ENCODE measurements at regions not wholly inside any gene's neighbourhood (a gene's known extent, or its start where the extent isn't known, plus 50 kb on each side); places are given as distances from the start of the nearest gene placed in this dataset.

- DNase-seq = no peak
- intact Hi-C loops (cut with micrococcal nuclease) = no loop called here
- peaks cover 14% of the 10 kb centered on the region for H3K27me3 Mint-ChIP-seq
- no peaks in the 10 kb centered on the region for H3K9me3 Mint-ChIP-seq
- H3K27ac Mint-ChIP-seq = no peak overlapping the region
- no peaks in the 10 kb centered on the region for H3K36me3 Mint-ChIP-seq (ENCODE audit: low read depth)
- H3K4me3 Mint-ChIP-seq = no peak overlapping the region
- no peaks in the 10 kb centered on the region for H3K4me1 Mint-ChIP-seq
Measured at GRCh38 chr12:97316321-97316720, 146.3 kb upstream of the RMST start.

GRCh38 chr12:97321621-97322020 is 141.0 kb upstream of the RMST start:
- H3K27me3 Mint-ChIP-seq = peaks cover 14% of the 10 kb centered on the region
- H3K36me3 Mint-ChIP-seq (ENCODE audit: low read depth) = no peaks in the 10 kb centered on the region
- no peaks in the 10 kb centered on the region for H3K9me3 Mint-ChIP-seq
- intact Hi-C loops (cut with micrococcal nuclease) = no loop called here
- no peak overlapping the region for H3K4me3 Mint-ChIP-seq
- no peak overlapping the region for H3K27ac Mint-ChIP-seq
- no peak for DNase-seq
- no peaks in the 10 kb centered on the region for H3K4me1 Mint-ChIP-seq

GRCh38 chr12:97322388-97322787 is 140.2 kb upstream of the RMST start:
- Mint-ChIP-seq H3K9me3 (no peaks in the 10 kb centered on the region), H3K27me3 (peaks cover 9% of the 10 kb centered on the region), H3K27ac (no peak overlapping the region), H3K4me3 (no peak overlapping the region), H3K4me1 (no peaks in the 10 kb centered on the region), H3K36me3 (ENCODE audit: low read depth) (no peaks in the 10 kb centered on the region)
- intact Hi-C loops (cut with micrococcal nuclease) = no loop called here
- no peak for DNase-seq

- no peaks in the 10 kb centered on the region for H3K36me3 Mint-ChIP-seq (ENCODE audit: low read depth)
- intact Hi-C loops (cut with micrococcal nuclease) = no loop called here
- peaks cover 9% of the 10 kb centered on the region for H3K27me3 Mint-ChIP-seq
- H3K4me3 Mint-ChIP-seq = no peak overlapping the region
- no peaks in the 10 kb centered on the region for H3K4me1 Mint-ChIP-seq
- no peak for DNase-seq
- no peaks in the 10 kb centered on the region for H3K9me3 Mint-ChIP-seq
- no peak overlapping the region for H3K27ac Mint-ChIP-seq
Measured at GRCh38 chr12:97323154-97323553, 139.4 kb upstream of the RMST start.

- no peak for DNase-seq
- no peak overlapping the region for H3K27ac Mint-ChIP-seq
- H3K36me3 Mint-ChIP-seq (ENCODE audit: low read depth) = no peaks in the 10 kb centered on the region
- no peaks in the 10 kb centered on the region for H3K4me1 Mint-ChIP-seq
- no peaks in the 10 kb centered on the region for H3K9me3 Mint-ChIP-seq
- H3K27me3 Mint-ChIP-seq = peaks cover 7% of the 10 kb centered on the region
- no peak overlapping the region for H3K4me3 Mint-ChIP-seq
- intact Hi-C loops (cut with micrococcal nuclease) = no loop called here
Measured at GRCh38 chr12:97324471-97324870, 138.1 kb upstream of the RMST start.

GRCh38 chr12:97335115-97335514 is 127.5 kb upstream of the RMST start:
- no peaks in the 10 kb centered on the region for H3K9me3 Mint-ChIP-seq

GRCh38 chr12:97336900-97337751 is 125.5 kb upstream of the RMST start:
- intact Hi-C loops (cut with micrococcal nuclease) = no loop called here
- H3K36me3 Mint-ChIP-seq (ENCODE audit: low read depth) = no peaks in the 10 kb centered on the region
- no peak for DNase-seq
- H3K9me3 Mint-ChIP-seq = no peaks in the 10 kb centered on the region
- no peak overlapping the region for H3K27ac Mint-ChIP-seq
- H3K4me1 Mint-ChIP-seq = no peaks in the 10 kb centered on the region
- H3K27me3 Mint-ChIP-seq = peaks cover 9% of the 10 kb centered on the region
- H3K4me3 Mint-ChIP-seq = no peak overlapping the region

More at GRCh38 chr12:97335115-97335514, 127.5 kb upstream of the RMST start:
- H3K4me1 Mint-ChIP-seq = no peaks in the 10 kb centered on the region
- intact Hi-C loops (cut with micrococcal nuclease) = no loop called here
- no peak for DNase-seq
- H3K27me3 Mint-ChIP-seq = peaks cover 9% of the 10 kb centered on the region
- H3K27ac Mint-ChIP-seq = no peak overlapping the region
- no peak overlapping the region for H3K4me3 Mint-ChIP-seq
- no peaks in the 10 kb centered on the region for H3K36me3 Mint-ChIP-seq (ENCODE audit: low read depth)

GRCh38 chr12:97342130-97342529 is 120.5 kb upstream of the RMST start:
- H3K9me3 Mint-ChIP-seq = no peaks in the 10 kb centered on the region
- H3K36me3 Mint-ChIP-seq (ENCODE audit: low read depth) = no peaks in the 10 kb centered on the region
- H3K27ac Mint-ChIP-seq = no peak overlapping the region
- no peak overlapping the region for H3K4me3 Mint-ChIP-seq
- no peaks in the 10 kb centered on the region for H3K27me3 Mint-ChIP-seq
- H3K4me1 Mint-ChIP-seq = no peaks in the 10 kb centered on the region
- intact Hi-C loops (cut with micrococcal nuclease) = no loop called here
- DNase-seq = no peak

- Mint-ChIP-seq H3K9me3 (peaks cover 5% of the 10 kb centered on the region), H3K27ac (no peak overlapping the region), H3K27me3 (no peaks in the 10 kb centered on the region), H3K4me3 (no peak overlapping the region), H3K4me1 (no peaks in the 10 kb centered on the region), H3K36me3 (ENCODE audit: low read depth) (no peaks in the 10 kb centered on the region)
- DNase-seq = no peak
- intact Hi-C loops (cut with micrococcal nuclease) = no loop called here
Measured at GRCh38 chr12:97347956-97348355, 114.6 kb upstream of the RMST start.

GRCh38 chr12:97358361-97358760 is 104.2 kb upstream of the RMST start:
- Mint-ChIP-seq H3K4me1 (no peaks in the 10 kb centered on the region), H3K36me3 (ENCODE audit: low read depth) (no peaks in the 10 kb centered on the region), H3K4me3 (no peak overlapping the region), H3K27me3 (no peaks in the 10 kb centered on the region), H3K9me3 (no peaks in the 10 kb centered on the region), H3K27ac (no peak overlapping the region)
- intact Hi-C loops (cut with micrococcal nuclease) = no loop called here
- no peak for DNase-seq

GRCh38 chr12:97359021-97359690 is 103.4 kb upstream of the RMST start:
- Mint-ChIP-seq H3K9me3 (no peaks in the 10 kb centered on the region), H3K4me1 (no peaks in the 10 kb centered on the region), H3K36me3 (ENCODE audit: low read depth) (no peaks in the 10 kb centered on the region), H3K4me3 (no peak overlapping the region), H3K27ac (no peak overlapping the region), H3K27me3 (no peaks in the 10 kb centered on the region)
- intact Hi-C loops (cut with micrococcal nuclease) = no loop called here
- DNase-seq = no peak

GRCh38 chr12:97363693-97364092 is 98.9 kb upstream of the RMST start:
- no peak for DNase-seq
- H3K27me3 Mint-ChIP-seq = no peaks in the 10 kb centered on the region
- no peak overlapping the region for H3K27ac Mint-ChIP-seq
- intact Hi-C loops (cut with micrococcal nuclease) = no loop called here
- H3K4me3 Mint-ChIP-seq = no peak overlapping the region
- no peaks in the 10 kb centered on the region for H3K36me3 Mint-ChIP-seq (ENCODE audit: low read depth)
- no peaks in the 10 kb centered on the region for H3K9me3 Mint-ChIP-seq
- no peaks in the 10 kb centered on the region for H3K4me1 Mint-ChIP-seq

- H3K27ac Mint-ChIP-seq = no peak overlapping the region
- no peaks in the 10 kb centered on the region for H3K9me3 Mint-ChIP-seq
- H3K27me3 Mint-ChIP-seq = no peaks in the 10 kb centered on the region
- intact Hi-C loops (cut with micrococcal nuclease) = no loop called here
- H3K4me1 Mint-ChIP-seq = no peaks in the 10 kb centered on the region
- no peaks in the 10 kb centered on the region for H3K36me3 Mint-ChIP-seq (ENCODE audit: low read depth)
- H3K4me3 Mint-ChIP-seq = no peak overlapping the region
- DNase-seq = no peak
Measured at GRCh38 chr12:97368462-97369163, 94.0 kb upstream of the RMST start.

- no peaks in the 10 kb centered on the region for H3K9me3 Mint-ChIP-seq
- no peak overlapping the region for H3K4me3 Mint-ChIP-seq
- H3K4me1 Mint-ChIP-seq = no peaks in the 10 kb centered on the region
- H3K36me3 Mint-ChIP-seq (ENCODE audit: low read depth) = no peaks in the 10 kb centered on the region
- no peak for DNase-seq
- intact Hi-C loops (cut with micrococcal nuclease) = no loop called here
- no peak overlapping the region for H3K27ac Mint-ChIP-seq
- no peaks in the 10 kb centered on the region for H3K27me3 Mint-ChIP-seq
Measured at GRCh38 chr12:97375310-97375709, 87.3 kb upstream of the RMST start.
